Fibroblast of pulmonary artery (primary cell): ENCODE measurements at regions not wholly inside any gene's neighbourhood (a gene's known extent, or its start where the extent isn't known, plus 50 kb on each side); places are given as distances from the start of the nearest gene placed in this dataset.

Experiments
- DNase-seq: peaks from one replicate; pipeline ENCODE4 v3.0.0-alpha.2; 2010; ENCODE audit warnings: low read depth
- H3K4me3 ChIP-seq: replicated peaks from 2 replicates; pipeline ENCODE4 v1.5.1; 2011; ENCODE audit warnings: low read depth, mild to moderate bottlenecking, control low read depth, low read length, moderate library complexity
- TF ChIP-seq, protein P1 (sequence below): IDR thresholded peaks from 2 replicates; pipeline ENCODE4 v1.5.1; 2011; ENCODE audit warnings: mild to moderate bottlenecking, control low read depth, low read length, inconsistent platforms; ENCODE audit errors: missing control alignments

- TF ChIP-seq, protein P1, sequence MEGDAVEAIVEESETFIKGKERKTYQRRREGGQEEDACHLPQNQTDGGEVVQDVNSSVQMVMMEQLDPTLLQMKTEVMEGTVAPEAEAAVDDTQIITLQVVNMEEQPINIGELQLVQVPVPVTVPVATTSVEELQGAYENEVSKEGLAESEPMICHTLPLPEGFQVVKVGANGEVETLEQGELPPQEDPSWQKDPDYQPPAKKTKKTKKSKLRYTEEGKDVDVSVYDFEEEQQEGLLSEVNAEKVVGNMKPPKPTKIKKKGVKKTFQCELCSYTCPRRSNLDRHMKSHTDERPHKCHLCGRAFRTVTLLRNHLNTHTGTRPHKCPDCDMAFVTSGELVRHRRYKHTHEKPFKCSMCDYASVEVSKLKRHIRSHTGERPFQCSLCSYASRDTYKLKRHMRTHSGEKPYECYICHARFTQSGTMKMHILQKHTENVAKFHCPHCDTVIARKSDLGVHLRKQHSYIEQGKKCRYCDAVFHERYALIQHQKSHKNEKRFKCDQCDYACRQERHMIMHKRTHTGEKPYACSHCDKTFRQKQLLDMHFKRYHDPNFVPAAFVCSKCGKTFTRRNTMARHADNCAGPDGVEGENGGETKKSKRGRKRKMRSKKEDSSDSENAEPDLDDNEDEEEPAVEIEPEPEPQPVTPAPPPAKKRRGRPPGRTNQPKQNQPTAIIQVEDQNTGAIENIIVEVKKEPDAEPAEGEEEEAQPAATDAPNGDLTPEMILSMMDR, result no peak
- no peak overlapping the region for H3K4me3 ChIP-seq
- DNase-seq, result no peak
Measured at GRCh38 chr20:20977786-20978185, 128.4 kb downstream of the LINC00237 start.

DNA sequence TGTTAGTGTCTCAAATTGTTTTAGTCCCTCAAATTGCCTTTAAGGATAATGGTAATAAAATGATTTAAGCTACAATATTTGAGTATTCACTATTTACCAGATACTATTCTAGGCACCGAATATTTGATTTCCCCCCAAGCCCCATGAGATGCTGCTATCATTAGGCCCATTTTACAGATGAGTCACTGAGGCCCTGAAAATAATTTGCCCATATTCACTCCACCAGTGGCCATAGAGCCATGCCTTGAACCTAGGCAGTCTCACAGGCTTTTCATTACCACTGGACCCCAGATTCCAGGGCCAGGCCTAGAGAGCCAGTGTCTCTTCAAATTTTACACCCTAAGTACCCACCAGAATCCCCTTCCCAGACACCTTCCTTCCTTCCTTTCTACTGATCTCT lies 133.7 kb downstream of the LINC00237 start:
- TF ChIP-seq, protein P1, result no peak
- no peak for DNase-seq
- no peak overlapping the region for H3K4me3 ChIP-seq

DNA sequence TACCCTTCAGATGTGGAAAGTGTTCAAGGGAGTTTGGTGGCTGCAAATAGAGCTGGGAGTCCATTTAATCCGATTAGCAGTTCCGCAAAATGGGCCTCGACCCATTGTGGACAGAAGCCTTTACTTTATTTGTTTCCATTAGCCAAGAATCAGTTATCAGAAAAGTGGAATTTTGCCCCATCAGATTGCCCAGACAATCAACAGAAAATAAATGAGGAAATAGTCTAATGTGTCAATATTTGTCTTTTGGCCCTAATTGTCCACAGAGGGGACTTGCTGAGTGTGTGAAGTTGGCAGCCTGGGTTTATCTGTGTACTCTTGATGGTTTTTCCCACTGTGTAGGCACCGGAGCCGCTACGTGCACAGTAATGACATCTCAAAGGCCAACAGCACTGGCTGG lies 134.3 kb downstream of the LINC00237 start:
- DNase-seq, result no peak
- TF ChIP-seq, protein P1, result no peak
- H3K4me3 ChIP-seq, result no peak overlapping the region

GRCh38 chr20:20970841-20971240 lies 135.3 kb downstream of the LINC00237 start:
- H3K4me3 ChIP-seq, result no peak overlapping the region

DNA sequence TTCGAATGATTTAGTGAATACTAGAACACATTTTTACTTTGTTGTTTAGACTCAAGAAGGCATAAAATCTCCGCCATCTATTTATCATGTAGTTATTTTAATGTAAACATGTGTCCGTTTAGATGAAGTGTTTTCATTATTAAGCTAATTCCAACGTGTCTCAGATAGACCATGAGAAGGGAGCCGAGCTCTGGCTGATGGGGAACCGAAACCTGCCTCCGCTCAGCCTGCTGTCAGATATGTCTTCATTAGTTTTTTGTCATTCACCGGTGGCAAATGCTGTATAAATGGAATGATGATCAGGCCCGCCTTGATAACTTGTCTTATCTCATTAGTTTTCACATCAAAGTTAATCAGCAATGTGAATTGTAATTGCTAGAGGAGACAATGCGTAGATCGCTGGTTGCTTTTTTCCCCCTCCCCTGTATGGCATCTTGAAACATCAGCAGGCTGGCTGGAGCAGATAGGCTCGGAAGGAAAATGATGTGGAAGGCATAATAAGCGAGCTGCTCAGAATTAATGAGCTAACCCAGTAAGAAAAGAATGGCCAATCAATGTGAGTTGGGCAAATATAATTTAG lies 136.4 kb downstream of the LINC00237 start:
- TF ChIP-seq, protein P1, result no peak
- no peak for DNase-seq
- H3K4me3 ChIP-seq, result no peak overlapping the region

More at GRCh38 chr20:20970841-20971240, 135.3 kb downstream of the LINC00237 start:
- TF ChIP-seq, protein P1, result no peak
- DNase-seq, result no peak

- DNase-seq, result no peak
- H3K4me3 ChIP-seq, result no peak overlapping the region
- TF ChIP-seq, protein P1, result no peak
Measured at GRCh38 chr20:20967564-20968184, 138.5 kb downstream of the LINC00237 start.

- no peak overlapping the region for H3K4me3 ChIP-seq
- no peak for DNase-seq
- TF ChIP-seq, protein P1, result no peak
Measured at GRCh38 chr20:20966171-20966570, 140.0 kb downstream of the LINC00237 start.
